Astrocyte (in vitro differentiated cells and primary cell): ENCODE measurements at regions not wholly inside any gene's neighbourhood (a gene's known extent, or its start where the extent isn't known, plus 50 kb on each side); places are given as distances from the start of the nearest gene placed in this dataset.

Experiments
- DNase-seq: peaks from one replicate; pipeline ENCODE4 v3.0.0-alpha.2; 2010; ENCODE audit warnings: low read depth
- FAIRE-seq: peaks from 2 replicates; lab custom pipeline; 2011; peaks lifted over from hg19 to GRCh38; lab: Jason Lieb, UNC
- H2AFZ ChIP-seq: 2 replicates; pipeline ENCODE4 v1.6.0; 2012; ENCODE audit warnings: low read depth, low read length, inconsistent platforms
- H3K27ac ChIP-seq: 2 replicates; pipeline ENCODE4 v1.5.1; 2011; ENCODE audit warnings: low read depth, low read length, inconsistent platforms
- H3K27me3 ChIP-seq: 2 replicates; pipeline ENCODE4 v1.6.0; 2011; ENCODE audit warnings: low read length, inconsistent platforms; ENCODE audit not compliant: insufficient read depth
- H3K36me3 ChIP-seq: 2 replicates; pipeline ENCODE4 v1.5.1; 2011; ENCODE audit warnings: low read length, inconsistent platforms; ENCODE audit not compliant: insufficient read depth
- H3K4me1 ChIP-seq: 2 replicates; pipeline ENCODE4 v1.5.1; 2011; ENCODE audit warnings: low read length, inconsistent platforms; ENCODE audit not compliant: insufficient read depth
- H3K4me2 ChIP-seq: 2 replicates; pipeline ENCODE4 v1.6.0; 2012; ENCODE audit warnings: low read length, inconsistent platforms
- H3K4me3 ChIP-seq: 2 replicates; pipeline ENCODE4 v1.5.1; 2011; ENCODE audit warnings: low read depth, mild to moderate bottlenecking, low read length, inconsistent platforms; ENCODE audit not compliant: insufficient read depth
- H3K79me2 ChIP-seq: 2 replicates; pipeline ENCODE4 v1.6.0; 2012; ENCODE audit warnings: mild to moderate bottlenecking, low read length, inconsistent platforms; ENCODE audit not compliant: insufficient read depth
- H3K9ac ChIP-seq: 2 replicates; pipeline ENCODE4 v1.6.0; 2012; ENCODE audit warnings: mild to moderate bottlenecking, low read length, inconsistent platforms
- H3K9me3 ChIP-seq: 2 replicates; pipeline ENCODE4 v1.5.1; 2012; ENCODE audit warnings: low read depth, mild to moderate bottlenecking, low read length, inconsistent platforms; ENCODE audit not compliant: insufficient read depth
- H4K20me1 ChIP-seq: 2 replicates; pipeline ENCODE4 v1.6.0; 2012; ENCODE audit warnings: low read length, inconsistent platforms; ENCODE audit not compliant: insufficient read depth
- H3K27ac Mint-ChIP-seq: one replicate; pipeline ENCODE4 v1.8.0; 2021; ENCODE audit warnings: mild to moderate bottlenecking, mixed read lengths; ENCODE audit not compliant: unreplicated experiment
- H3K27me3 Mint-ChIP-seq: one replicate; pipeline ENCODE4 v1.8.0; 2021; ENCODE audit warnings: low read depth, mixed read lengths; ENCODE audit not compliant: unreplicated experiment
- H3K36me3 Mint-ChIP-seq: one replicate; pipeline ENCODE4 v1.8.0; 2021; ENCODE audit warnings: low read depth, mixed read lengths; ENCODE audit not compliant: unreplicated experiment
- H3K4me1 Mint-ChIP-seq: one replicate; pipeline ENCODE4 v1.8.0; 2021; ENCODE audit warnings: low read depth, mixed read lengths; ENCODE audit not compliant: unreplicated experiment
- H3K4me3 Mint-ChIP-seq: one replicate; pipeline ENCODE4 v1.8.0; 2021; ENCODE audit warnings: mild to moderate bottlenecking, moderate library complexity, mixed read lengths; ENCODE audit not compliant: unreplicated experiment
- H3K9me3 Mint-ChIP-seq: one replicate; pipeline ENCODE4 v1.8.0; 2021; ENCODE audit warnings: mild to moderate bottlenecking, mixed read lengths; ENCODE audit not compliant: unreplicated experiment
- EZH2 ChIP-seq: IDR thresholded peaks from 2 replicates; pipeline ENCODE4 v1.6.1; 2012; ENCODE audit warnings: mild to moderate bottlenecking, low read length, inconsistent platforms; ENCODE audit not compliant: insufficient read depth
- TF ChIP-seq, protein P1 (sequence below): IDR thresholded peaks from 2 replicates; pipeline ENCODE4 v1.5.1; 2011; ENCODE audit warnings: low read depth, mild to moderate bottlenecking, inconsistent platforms, low read length, moderate library complexity; ENCODE audit not compliant: insufficient read depth

DNA sequence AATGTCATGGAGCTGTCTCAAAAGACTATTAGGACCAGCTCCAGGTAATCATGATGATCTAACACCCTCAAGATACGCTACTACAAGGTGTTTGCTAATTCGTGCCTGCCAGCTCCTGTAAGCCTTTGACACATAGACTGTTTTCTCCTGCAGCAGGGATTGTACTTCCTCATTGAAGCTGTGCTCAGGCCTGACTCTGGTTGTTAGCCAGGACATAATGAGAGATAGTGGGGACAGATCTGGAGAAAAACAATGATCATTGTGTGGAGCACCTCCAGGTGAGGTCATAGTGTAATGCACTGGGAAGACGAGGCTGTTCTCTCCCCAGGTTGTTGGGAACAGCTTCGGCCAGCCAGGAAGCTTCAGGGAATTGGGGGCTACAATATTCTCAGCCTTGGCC is 94.6 kb downstream of the SETD4 start:
- Histone ChIP-seq H3K9ac (no peak overlapping the region), H3K36me3 (no peaks in the 10 kb centered on the region), H3K27ac (no peak overlapping the region), H3K4me1 (no peaks in the 10 kb centered on the region), H2AFZ (no peak overlapping the region), H3K4me3 (no peak overlapping the region), H3K4me2 (no peak overlapping the region), H3K9me3 (no peaks in the 10 kb centered on the region), H3K79me2 (no peaks in the 10 kb centered on the region), H3K27me3 (peaks cover 8% of the 10 kb centered on the region), H4K20me1 (no peaks in the 10 kb centered on the region)
- Mint-ChIP-seq H3K27me3 (peaks cover 12% of the 10 kb centered on the region), H3K27ac (no peak overlapping the region), H3K4me1 (peaks cover 5% of the 10 kb centered on the region), H3K9me3 (no peaks in the 10 kb centered on the region), H3K36me3 (no peaks in the 10 kb centered on the region), H3K4me3 (no peak overlapping the region)
- TF ChIP-seq, protein P1, sequence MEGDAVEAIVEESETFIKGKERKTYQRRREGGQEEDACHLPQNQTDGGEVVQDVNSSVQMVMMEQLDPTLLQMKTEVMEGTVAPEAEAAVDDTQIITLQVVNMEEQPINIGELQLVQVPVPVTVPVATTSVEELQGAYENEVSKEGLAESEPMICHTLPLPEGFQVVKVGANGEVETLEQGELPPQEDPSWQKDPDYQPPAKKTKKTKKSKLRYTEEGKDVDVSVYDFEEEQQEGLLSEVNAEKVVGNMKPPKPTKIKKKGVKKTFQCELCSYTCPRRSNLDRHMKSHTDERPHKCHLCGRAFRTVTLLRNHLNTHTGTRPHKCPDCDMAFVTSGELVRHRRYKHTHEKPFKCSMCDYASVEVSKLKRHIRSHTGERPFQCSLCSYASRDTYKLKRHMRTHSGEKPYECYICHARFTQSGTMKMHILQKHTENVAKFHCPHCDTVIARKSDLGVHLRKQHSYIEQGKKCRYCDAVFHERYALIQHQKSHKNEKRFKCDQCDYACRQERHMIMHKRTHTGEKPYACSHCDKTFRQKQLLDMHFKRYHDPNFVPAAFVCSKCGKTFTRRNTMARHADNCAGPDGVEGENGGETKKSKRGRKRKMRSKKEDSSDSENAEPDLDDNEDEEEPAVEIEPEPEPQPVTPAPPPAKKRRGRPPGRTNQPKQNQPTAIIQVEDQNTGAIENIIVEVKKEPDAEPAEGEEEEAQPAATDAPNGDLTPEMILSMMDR = no peak
- TF ChIP-seq EZH2 = no peak
- DNase-seq = no peak
- no peak for FAIRE-seq

DNA sequence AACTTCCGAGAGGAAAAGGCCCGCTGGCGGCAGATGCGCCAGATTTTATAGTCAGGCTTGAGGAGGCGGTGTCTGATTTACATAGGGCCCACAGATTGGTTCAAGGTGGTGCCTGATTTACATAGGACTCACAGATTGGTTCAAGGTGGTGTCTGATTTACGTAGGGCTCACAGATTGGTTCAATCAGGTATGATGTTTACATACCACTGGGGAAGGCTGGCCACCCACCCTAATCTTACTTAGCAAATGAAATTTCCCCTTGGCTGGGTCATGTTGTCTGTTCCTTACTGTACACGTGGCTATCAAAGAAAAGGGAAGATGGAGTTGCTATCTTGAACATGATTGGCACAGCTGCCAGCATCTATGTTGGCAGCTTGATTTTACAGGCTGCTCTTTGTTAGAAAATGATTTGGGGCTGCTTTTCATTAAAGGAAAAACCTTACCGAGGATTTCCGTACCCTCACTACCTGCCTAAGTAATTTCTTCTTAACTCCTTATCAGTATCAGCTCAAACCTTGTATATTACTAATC is 96.3 kb downstream of the SETD4 start:
- Histone ChIP-seq H3K79me2 (no peaks in the 10 kb centered on the region), H3K4me1 (no peaks in the 10 kb centered on the region), H3K27me3 (peaks cover 8% of the 10 kb centered on the region), H3K27ac (no peak overlapping the region), H3K4me3 (no peak overlapping the region), H4K20me1 (no peaks in the 10 kb centered on the region), H3K4me2 (no peak overlapping the region), H2AFZ (no peak overlapping the region), H3K9me3 (no peaks in the 10 kb centered on the region), H3K36me3 (no peaks in the 10 kb centered on the region), H3K9ac (no peak overlapping the region)
- Mint-ChIP-seq H3K27me3 (peaks cover 12% of the 10 kb centered on the region), H3K36me3 (no peaks in the 10 kb centered on the region), H3K9me3 (no peaks in the 10 kb centered on the region), H3K27ac (no peak overlapping the region), H3K4me1 (peaks cover 5% of the 10 kb centered on the region), H3K4me3 (no peak overlapping the region)
- FAIRE-seq (no peak), DNase-seq (no peak)
- no peak for TF ChIP-seq EZH2
- TF ChIP-seq, protein P1 = no peak

DNA sequence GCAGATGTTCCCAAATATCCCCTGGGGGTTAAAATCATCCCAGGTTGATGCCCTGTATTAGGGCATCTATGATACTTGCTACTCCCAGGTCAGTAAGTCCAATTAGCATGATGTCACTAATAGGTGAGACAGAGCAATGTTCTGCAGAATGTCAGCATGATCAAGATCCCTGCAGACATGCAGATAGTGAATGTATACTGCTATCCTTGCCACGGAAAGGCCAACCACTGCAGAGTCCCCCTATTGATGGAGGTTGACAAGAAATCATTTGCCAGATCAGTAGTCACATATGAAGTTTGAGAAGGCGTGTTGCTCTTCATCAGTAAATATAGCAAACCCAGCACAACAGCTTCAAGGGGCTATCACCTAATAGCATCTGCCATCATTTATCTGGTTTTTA is 97.4 kb downstream of the SETD4 start:
- FAIRE-seq (no peak), DNase-seq (no peak)
- no peak overlapping the region for H3K27ac ChIP-seq
- Mint-ChIP-seq H3K4me3 (no peak overlapping the region), H3K36me3 (no peaks in the 10 kb centered on the region), H3K27ac (no peak overlapping the region), H3K4me1 (peaks cover 5% of the 10 kb centered on the region), H3K27me3 (peaks cover 9% of the 10 kb centered on the region), H3K9me3 (no peaks in the 10 kb centered on the region)
- H3K27me3 ChIP-seq = peaks cover 15% of the 10 kb centered on the region
- no peak overlapping the region for H3K4me2 ChIP-seq
- H4K20me1 ChIP-seq = no peaks in the 10 kb centered on the region
- no peak overlapping the region for H3K9ac ChIP-seq
- H3K9me3 ChIP-seq = no peaks in the 10 kb centered on the region
- no peaks in the 10 kb centered on the region for H3K4me1 ChIP-seq
- TF ChIP-seq, protein P1 = no peak
- TF ChIP-seq EZH2 = no peak
- H2AFZ ChIP-seq = no peak overlapping the region
- H3K4me3 ChIP-seq = no peak overlapping the region
- H3K36me3 ChIP-seq = no peaks in the 10 kb centered on the region
- no peaks in the 10 kb centered on the region for H3K79me2 ChIP-seq
